Breast epithelium (tissue), 4 donors: ENCODE measurements at regions not wholly inside any gene's neighbourhood (a gene's known extent, or its start where the extent isn't known, plus 50 kb on each side); places are given as distances from the start of the nearest gene placed in this dataset.

Source experiments
- DNase-seq, 2 donors: peaks; one replicate each; pipeline ENCODE4 v3.0.0-alpha.2; 2019; ENCODE audit warnings: low spot score in 2 of 2
- H3K27ac ChIP-seq, 2 donors: fragments of 200-600 bp; sonication (generic) in 1 of 2; one replicate each; pipeline ENCODE4 v1.5.1; 2016 to 2019; ENCODE audit warnings: mild to moderate bottlenecking in 1 of 2
- H3K27me3 ChIP-seq, 2 donors: fragments of 200-600 bp; sonication (generic) in 1 of 2; one replicate each; pipeline versions ENCODE4 v1.5.1 to v1.6.0; 2017 to 2019; ENCODE audit warnings: control low read depth in 1 of 2, mild to moderate bottlenecking in 1 of 2
- H3K36me3 ChIP-seq: fragments of 200-600 bp; one replicate; pipeline ENCODE4 v1.5.1; 2019
- H3K4me1 ChIP-seq, 2 donors: fragments of 200-600 bp; sonication (generic); one replicate each; pipeline ENCODE4 v1.5.1; 2016 to 2019; ENCODE audit warnings: control low read depth in 1 of 2
- H3K4me3 ChIP-seq, 3 donors: fragments of 200-600 bp; sonication (generic); 1 replicate in 2 of 3; 2 replicates in 1 of 3; pipeline ENCODE4 v1.5.1; 2016 to 2019; ENCODE audit warnings: mild to moderate bottlenecking in 3 of 3, moderate library complexity in 2 of 3
- H3K9me3 ChIP-seq, 2 donors: fragments of 200-600 bp; sonication (generic) in 1 of 2; one replicate each; pipeline ENCODE4 v1.5.1; 2016 to 2019; ENCODE audit warnings: control low read depth in 1 of 2
- CTCF ChIP-seq, 3 donors: fragments of 450-650 bp; IDR thresholded peaks; one replicate each; pipeline ENCODE4 v1.5.1; 2016 to 2017; ENCODE audit warnings: antibody characterized with exemption in 3 of 3, mild to moderate bottlenecking in 3 of 3, moderate library complexity in 3 of 3
- POLR2A ChIP-seq: fragments of 450-650 bp; IDR thresholded peaks from one replicate; pipeline ENCODE4 v1.6.1; 2016; ENCODE audit warnings: antibody characterized with exemption, mild to moderate bottlenecking, moderate library complexity
- POLR2AphosphoS5 ChIP-seq, 3 donors: sonication (generic); formaldehyde crosslinking; IDR thresholded peaks; one replicate each; pipeline ENCODE4 v1.6.1; 2017; ENCODE audit warnings: antibody characterized with exemption in 3 of 3
- intact Hi-C: fragments of 100-400 bp; cut with DNase I; formaldehyde crosslinking; loops from one replicate; pipeline ENCODE4 v1.15.1; 2023; ENCODE audit warnings: low total_unique reads

- TF ChIP-seq CTCF (IDR thresholded peaks at IDR 0.05) = no peak
- no peak for TF ChIP-seq POLR2A
- TF ChIP-seq POLR2AphosphoS5 (IDR thresholded peaks at IDR 0.05) = no peak
- Histone ChIP-seq H3K27me3 (no peaks in the 10 kb centered on the region), H3K36me3 (no peaks in the 10 kb centered on the region), H3K4me1 (no peaks in the 10 kb centered on the region), H3K9me3 (peaks cover 8 to 15% of the 10 kb centered on the region in 2 donors), H3K27ac (no peak overlapping the region), H3K4me3 (no peak overlapping the region)
- no peak for DNase-seq
- intact Hi-C loops = no loop called here
These were observed 142.6 kb downstream of the LRRC30 start for GRCh38 chr18:7373441-7373840.

- H3K27ac ChIP-seq = no peak overlapping the region
- H3K27me3 ChIP-seq = no peaks in the 10 kb centered on the region
- no peaks in the 10 kb centered on the region for H3K36me3 ChIP-seq
- intact Hi-C loops = no loop called here
- H3K9me3 ChIP-seq = peaks cover 8 to 15% of the 10 kb centered on the region in 2 donors
- TF ChIP-seq CTCF (IDR thresholded peaks at IDR 0.05) = no peak
- no peak for TF ChIP-seq POLR2AphosphoS5 (IDR thresholded peaks at IDR 0.05)
- no peak for TF ChIP-seq POLR2A
- DNase-seq = no peak
- H3K4me3 ChIP-seq = no peak overlapping the region
- H3K4me1 ChIP-seq = no peaks in the 10 kb centered on the region
These were observed 150.4 kb downstream of the LRRC30 start for GRCh38 chr18:7381307-7381706.

GRCh38 chr18:7382328-7383001 is 151.6 kb downstream of the LRRC30 start:
- Histone ChIP-seq H3K36me3 (no peaks in the 10 kb centered on the region), H3K4me1 (no peaks in the 10 kb centered on the region), H3K4me3 (no peak overlapping the region), H3K27me3 (no peaks in the 10 kb centered on the region), H3K9me3 (peaks cover 0 to 4% of the 10 kb centered on the region in 2 donors), H3K27ac (no peak overlapping the region)
- no peak for DNase-seq
- TF ChIP-seq POLR2AphosphoS5 (IDR thresholded peaks at IDR 0.05) (no peak), CTCF (IDR thresholded peaks at IDR 0.05) (no peak), POLR2A (no peak)
- intact Hi-C loops = no loop called here

- intact Hi-C loops = no loop called here
- no peaks in the 10 kb centered on the region for H3K9me3 ChIP-seq
- TF ChIP-seq POLR2AphosphoS5 (IDR thresholded peaks at IDR 0.05) = no peak
- TF ChIP-seq CTCF (IDR thresholded peaks at IDR 0.05) = no peak
- TF ChIP-seq POLR2A = no peak
- DNase-seq = no peak
- no peak overlapping the region for H3K4me3 ChIP-seq
- H3K27ac ChIP-seq = no peak overlapping the region
- H3K36me3 ChIP-seq = no peaks in the 10 kb centered on the region
- no peaks in the 10 kb centered on the region for H3K4me1 ChIP-seq
- H3K27me3 ChIP-seq = no peaks in the 10 kb centered on the region
These were observed 152.4 kb downstream of the LRRC30 start for GRCh38 chr18:7383002-7383980.

GRCh38 chr18:7388741-7389140 is 157.9 kb downstream of the LRRC30 start:
- H3K4me3 ChIP-seq = no peak overlapping the region
- H3K4me1 ChIP-seq = no peaks in the 10 kb centered on the region
- no peak overlapping the region for H3K27ac ChIP-seq
- no peaks in the 10 kb centered on the region for H3K36me3 ChIP-seq
- no peaks in the 10 kb centered on the region for H3K27me3 ChIP-seq
- intact Hi-C loops = no loop called here
- TF ChIP-seq POLR2AphosphoS5 (IDR thresholded peaks at IDR 0.05) (no peak), CTCF (IDR thresholded peaks at IDR 0.05) (no peak), POLR2A (no peak)
- DNase-seq = no peak
- H3K9me3 ChIP-seq = no peaks in the 10 kb centered on the region
